GM12878 (cell line): ENCODE measurements at regions not wholly inside any gene's neighbourhood (a gene's known extent, or its start where the extent isn't known, plus 50 kb on each side); places are given as distances from the start of the nearest gene placed in this dataset.

Experiments
- BACH1 ChIP-seq: fragments of 450-650 bp; IDR thresholded peaks from 2 replicates; pipeline ENCODE4 v1.6.1; 2017; ENCODE audit warnings: mild to moderate bottlenecking, borderline replicate concordance
- DPF2 ChIP-seq: fragments of 450-650 bp; IDR thresholded peaks from 2 replicates; pipeline ENCODE4 v1.6.1; 2017; ENCODE audit warnings: mild to moderate bottlenecking
- PAX8 ChIP-seq: fragments of 450-650 bp; IDR thresholded peaks from 2 replicates; pipeline ENCODE4 v1.6.1; 2017; ENCODE audit warnings: mild to moderate bottlenecking, moderate library complexity
- ZNF217 ChIP-seq: fragments of 450-650 bp; IDR thresholded peaks from 2 replicates; pipeline ENCODE4 v1.6.1; 2017; ENCODE audit warnings: antibody characterized with exemption, mild to moderate bottlenecking
- ZNF384 ChIP-seq: IDR thresholded peaks from 2 replicates; pipeline ENCODE4 v1.6.1; 2012; ENCODE audit warnings: low read depth, mild to moderate bottlenecking, low read length, improper control_type of control experiment, borderline replicate concordance
- TF ChIP-seq, protein P1 (sequence below): fragments of 450-650 bp; IDR thresholded peaks from 2 replicates; pipeline ENCODE4 v1.6.1; 2018; ENCODE audit warnings: mild to moderate bottlenecking, low read depth, moderate library complexity; ENCODE audit not compliant: partially characterized antibody
- TF ChIP-seq, protein P2 (sequence below): IDR thresholded peaks from 2 replicates; pipeline ENCODE4 v1.6.1; 2011; ENCODE audit warnings: mild to moderate bottlenecking, low read depth, low read length, moderate library complexity; ENCODE audit not compliant: insufficient replicate concordance
- TF ChIP-seq, protein P3 (sequence below): IDR thresholded peaks from 2 replicates; pipeline ENCODE4 v1.6.1; 2012; ENCODE audit warnings: low read length, inconsistent platforms

DNA sequence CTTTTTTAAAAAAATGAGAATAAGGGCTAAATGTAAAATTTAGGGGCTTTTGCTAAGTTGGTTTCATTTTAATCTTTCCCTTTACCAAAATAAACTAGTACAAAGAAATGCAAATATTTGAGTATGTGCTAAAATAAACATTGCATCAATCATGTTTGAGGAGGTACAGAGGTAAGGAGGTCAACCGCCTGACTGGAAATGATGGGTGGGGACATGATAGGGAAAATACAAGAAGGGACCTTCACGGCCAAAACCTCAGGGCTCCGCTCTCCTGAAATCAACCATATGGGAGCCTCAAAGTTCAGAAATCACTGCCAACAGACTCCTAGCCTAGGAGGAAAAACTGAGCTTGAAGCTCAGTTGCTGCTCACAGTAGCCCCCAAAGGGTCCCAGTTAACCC lies 207.6 kb downstream of the AHR start (continued):
- TF ChIP-seq DPF2 (0 out of 2 replicates have a peak, but pooled peaks have one; percentile 32), PAX8 (no peak), ZNF217 (0 out of 2 replicates have a peak, but pooled peaks have one; percentile 25), BACH1 (no peak; the same call in 1 of the 2 replicates), ZNF384 (peak; percentile 53; the same call in 1 of the 2 replicates)
- TF ChIP-seq, protein P1, sequence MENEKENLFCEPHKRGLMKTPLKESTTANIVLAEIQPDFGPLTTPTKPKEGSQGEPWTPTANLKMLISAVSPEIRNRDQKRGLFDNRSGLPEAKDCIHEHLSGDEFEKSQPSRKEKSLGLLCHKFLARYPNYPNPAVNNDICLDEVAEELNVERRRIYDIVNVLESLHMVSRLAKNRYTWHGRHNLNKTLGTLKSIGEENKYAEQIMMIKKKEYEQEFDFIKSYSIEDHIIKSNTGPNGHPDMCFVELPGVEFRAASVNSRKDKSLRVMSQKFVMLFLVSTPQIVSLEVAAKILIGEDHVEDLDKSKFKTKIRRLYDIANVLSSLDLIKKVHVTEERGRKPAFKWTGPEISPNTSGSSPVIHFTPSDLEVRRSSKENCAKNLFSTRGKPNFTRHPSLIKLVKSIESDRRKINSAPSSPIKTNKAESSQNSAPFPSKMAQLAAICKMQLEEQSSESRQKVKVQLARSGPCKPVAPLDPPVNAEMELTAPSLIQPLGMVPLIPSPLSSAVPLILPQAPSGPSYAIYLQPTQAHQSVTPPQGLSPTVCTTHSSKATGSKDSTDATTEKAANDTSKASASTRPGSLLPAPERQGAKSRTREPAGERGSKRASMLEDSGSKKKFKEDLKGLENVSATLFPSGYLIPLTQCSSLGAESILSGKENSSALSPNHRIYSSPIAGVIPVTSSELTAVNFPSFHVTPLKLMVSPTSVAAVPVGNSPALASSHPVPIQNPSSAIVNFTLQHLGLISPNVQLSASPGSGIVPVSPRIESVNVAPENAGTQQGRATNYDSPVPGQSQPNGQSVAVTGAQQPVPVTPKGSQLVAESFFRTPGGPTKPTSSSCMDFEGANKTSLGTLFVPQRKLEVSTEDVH, result no peak
- TF ChIP-seq, protein P2, sequence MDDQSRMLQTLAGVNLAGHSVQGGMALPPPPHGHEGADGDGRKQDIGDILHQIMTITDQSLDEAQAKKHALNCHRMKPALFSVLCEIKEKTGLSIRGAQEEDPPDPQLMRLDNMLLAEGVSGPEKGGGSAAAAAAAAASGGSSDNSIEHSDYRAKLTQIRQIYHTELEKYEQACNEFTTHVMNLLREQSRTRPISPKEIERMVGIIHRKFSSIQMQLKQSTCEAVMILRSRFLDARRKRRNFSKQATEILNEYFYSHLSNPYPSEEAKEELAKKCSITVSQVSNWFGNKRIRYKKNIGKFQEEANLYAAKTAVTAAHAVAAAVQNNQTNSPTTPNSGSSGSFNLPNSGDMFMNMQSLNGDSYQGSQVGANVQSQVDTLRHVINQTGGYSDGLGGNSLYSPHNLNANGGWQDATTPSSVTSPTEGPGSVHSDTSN, result peak; percentile 65
- TF ChIP-seq, protein P3, sequence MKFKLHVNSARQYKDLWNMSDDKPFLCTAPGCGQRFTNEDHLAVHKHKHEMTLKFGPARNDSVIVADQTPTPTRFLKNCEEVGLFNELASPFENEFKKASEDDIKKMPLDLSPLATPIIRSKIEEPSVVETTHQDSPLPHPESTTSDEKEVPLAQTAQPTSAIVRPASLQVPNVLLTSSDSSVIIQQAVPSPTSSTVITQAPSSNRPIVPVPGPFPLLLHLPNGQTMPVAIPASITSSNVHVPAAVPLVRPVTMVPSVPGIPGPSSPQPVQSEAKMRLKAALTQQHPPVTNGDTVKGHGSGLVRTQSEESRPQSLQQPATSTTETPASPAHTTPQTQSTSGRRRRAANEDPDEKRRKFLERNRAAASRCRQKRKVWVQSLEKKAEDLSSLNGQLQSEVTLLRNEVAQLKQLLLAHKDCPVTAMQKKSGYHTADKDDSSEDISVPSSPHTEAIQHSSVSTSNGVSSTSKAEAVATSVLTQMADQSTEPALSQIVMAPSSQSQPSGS, result peak; percentile 75
- TF ChIP-seq, all 136 proteins: peak for 30
